ENCODE measurements at regions not wholly inside any gene's neighbourhood (a gene's known extent, or its start where the extent isn't known, plus 50 kb on each side); places are given as distances from the start of the nearest gene placed in this dataset.

- TF ChIP-seq, protein P1, sequence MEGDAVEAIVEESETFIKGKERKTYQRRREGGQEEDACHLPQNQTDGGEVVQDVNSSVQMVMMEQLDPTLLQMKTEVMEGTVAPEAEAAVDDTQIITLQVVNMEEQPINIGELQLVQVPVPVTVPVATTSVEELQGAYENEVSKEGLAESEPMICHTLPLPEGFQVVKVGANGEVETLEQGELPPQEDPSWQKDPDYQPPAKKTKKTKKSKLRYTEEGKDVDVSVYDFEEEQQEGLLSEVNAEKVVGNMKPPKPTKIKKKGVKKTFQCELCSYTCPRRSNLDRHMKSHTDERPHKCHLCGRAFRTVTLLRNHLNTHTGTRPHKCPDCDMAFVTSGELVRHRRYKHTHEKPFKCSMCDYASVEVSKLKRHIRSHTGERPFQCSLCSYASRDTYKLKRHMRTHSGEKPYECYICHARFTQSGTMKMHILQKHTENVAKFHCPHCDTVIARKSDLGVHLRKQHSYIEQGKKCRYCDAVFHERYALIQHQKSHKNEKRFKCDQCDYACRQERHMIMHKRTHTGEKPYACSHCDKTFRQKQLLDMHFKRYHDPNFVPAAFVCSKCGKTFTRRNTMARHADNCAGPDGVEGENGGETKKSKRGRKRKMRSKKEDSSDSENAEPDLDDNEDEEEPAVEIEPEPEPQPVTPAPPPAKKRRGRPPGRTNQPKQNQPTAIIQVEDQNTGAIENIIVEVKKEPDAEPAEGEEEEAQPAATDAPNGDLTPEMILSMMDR (IDR thresholded peaks at IDR 0.05; ENCODE audit: insufficient read depth, low read length, poor library complexity, severe bottlenecking): no peak
- no peak for TF ChIP-seq EZH2phosphoT487 (conservative IDR thresholded peaks at IDR 0.05; ENCODE audit: low read length)
Observed at GRCh38 chr12:126998031-126998430, 1268.9 kb upstream of the TMEM132C start.
